GM12878 (cell line): ENCODE measurements at regions not wholly inside any gene's neighbourhood (a gene's known extent, or its start where the extent isn't known, plus 50 kb on each side); places are given as distances from the start of the nearest gene placed in this dataset.

Experiments
- ATAC-seq: fragments of 200-7000 bp; cut with Tn5 transposase; 3 replicates; pipeline ENCODE4 v1.9.1; 2020; ENCODE audit warnings: mild to moderate bottlenecking, moderate library complexity
- BruUV-seq: library from RNA; stranded (reverse); fragments of 400-500 nt; replicated peaks from 2 replicates; lab custom pipeline; 2021; lab: Mats Ljungman, UMichigan
- CTCF ChIA-PET: fragments of 300-600 bp; sonication (Branson Sonifier 250); formaldehyde crosslinking; extraction: SDS; loops from one replicate; lab custom pipeline; 2021; ENCODE audit warnings: inconsistent platforms; lab: Yijun Ruan, JAX
- POLR2A ChIA-PET: fragments of 350-600 bp; formaldehyde crosslinking; extraction: SDS; loops from one replicate; lab custom pipeline; 2021; ENCODE audit warnings: inconsistent platforms; lab: Charles Lee
- RAD21 ChIA-PET: fragments of 300-600 bp; sonication (Branson Sonifier 250); formaldehyde crosslinking; loops from one replicate; lab custom pipeline; 2023; ENCODE audit warnings: antibody characterized with exemption; ENCODE audit not compliant: unreplicated experiment; lab: Charles Lee
- SMC1A ChIA-PET: fragments of 300-600 bp; sonication (Branson Sonifier 250); formaldehyde crosslinking; loops from one replicate; lab custom pipeline; 2023; ENCODE audit not compliant: unreplicated experiment, uncharacterized antibody; lab: Charles Lee
- DNase-seq: peaks from one replicate; pipeline ENCODE4 v3.0.0-alpha.2; 2011; ENCODE audit warnings: low read depth, low spot score
- FAIRE-seq: peaks from 3 replicates; lab custom pipeline; 2011; peaks lifted over from hg19 to GRCh38; lab: Jason Lieb, UNC
- H2AFZ ChIP-seq: 2 replicates; pipeline ENCODE4 v1.6.0; 2011; ENCODE audit warnings: low read depth, low read length, control low read depth; ENCODE audit not compliant: control insufficient read depth
- H3K27ac ChIP-seq: 2 replicates; pipeline ENCODE4 v1.5.1; 2011; ENCODE audit warnings: control low read depth; ENCODE audit not compliant: control insufficient read depth, insufficient read depth
- H3K27me3 ChIP-seq, 2 experiments: replicated peaks in 1 of 2; 2 replicates each; pipeline versions ENCODE4 v1.6.0 to v1.6.1; 2011; ENCODE audit warnings: low read length in 1 of 2; ENCODE audit not compliant: control insufficient read depth in 2 of 2, insufficient read depth in 2 of 2
- H3K36me3 ChIP-seq, 2 experiments: 2 replicates each; pipeline ENCODE4 v1.5.1; 2011; ENCODE audit warnings: low read length in 1 of 2; ENCODE audit not compliant: control insufficient read depth in 2 of 2, insufficient read depth in 2 of 2
- H3K4me1 ChIP-seq: 2 replicates; pipeline ENCODE4 v1.6.1; 2011; ENCODE audit warnings: mild to moderate bottlenecking, low read length, moderate library complexity, mixed read lengths; ENCODE audit not compliant: control insufficient read depth, insufficient read depth
- H3K4me2 ChIP-seq: 2 replicates; pipeline ENCODE4 v1.6.0; 2011; ENCODE audit warnings: control low read depth; ENCODE audit not compliant: control insufficient read depth, insufficient read depth
- H3K4me3 ChIP-seq: fragments of 200-600 bp; sonication (generic); 2 replicates; pipeline ENCODE4 v1.5.1; 2016
- H3K79me2 ChIP-seq: 2 replicates; pipeline ENCODE4 v1.6.0; 2011; ENCODE audit warnings: low read length; ENCODE audit not compliant: control insufficient read depth, insufficient read depth
- H3K9ac ChIP-seq: 2 replicates; pipeline ENCODE4 v1.8.0; 2011; ENCODE audit warnings: low read length, control low read depth, mixed read lengths; ENCODE audit not compliant: control insufficient read depth, insufficient read depth
- H3K9me3 ChIP-seq: replicated peaks from 3 replicates; pipeline ENCODE4 v1.5.1; 2011; ENCODE audit warnings: mild to moderate bottlenecking, low read length; ENCODE audit not compliant: control insufficient read depth, insufficient read depth
- H4K20me1 ChIP-seq: 2 replicates; pipeline ENCODE4 v1.6.0; 2011; ENCODE audit not compliant: control insufficient read depth, insufficient read depth
- BACH1 ChIP-seq: fragments of 450-650 bp; IDR thresholded peaks from 2 replicates; pipeline ENCODE4 v1.6.1; 2017; ENCODE audit warnings: mild to moderate bottlenecking, borderline replicate concordance
- CREB1 ChIP-seq: IDR thresholded peaks from 2 replicates; pipeline ENCODE4 v1.6.1; 2012; ENCODE audit warnings: low read depth, mild to moderate bottlenecking, inconsistent platforms
- CTCF ChIP-seq, 3 experiments: IDR thresholded peaks in 2 of 3; conservative IDR thresholded peaks in 1 of 3; 2 replicates each; pipeline ENCODE4 v1.5.1; 2011; ENCODE audit warnings: low read depth in 3 of 3, low read length in 3 of 3, mild to moderate bottlenecking in 3 of 3, control low read depth in 2 of 3, moderate library complexity in 2 of 3, inconsistent platforms in 1 of 3, mixed read lengths in 1 of 3; ENCODE audit not compliant: control insufficient read depth in 2 of 3, insufficient read depth in 1 of 3; ENCODE audit errors: extremely low read depth in 1 of 3
- KLF5 ChIP-seq: fragments of 450-650 bp; IDR thresholded peaks from 2 replicates; pipeline ENCODE4 v1.6.1; 2014; ENCODE audit warnings: mild to moderate bottlenecking; ENCODE audit not compliant: partially characterized antibody
- MXI1 ChIP-seq: fragments of 150-350 bp; IDR thresholded peaks from 2 replicates; pipeline ENCODE4 v1.6.1; 2011; ENCODE audit warnings: low read depth, mild to moderate bottlenecking, inconsistent platforms, low read length, improper control_type of control experiment
- NR2F1 ChIP-seq: fragments of 450-650 bp; conservative IDR thresholded peaks from 2 replicates; pipeline ENCODE4 v1.6.1; 2017; ENCODE audit warnings: mild to moderate bottlenecking
- POLR2AphosphoS2 ChIP-seq: IDR thresholded peaks from 2 replicates; pipeline ENCODE4 v1.6.1; 2011; ENCODE audit warnings: low read depth, mild to moderate bottlenecking, low read length, improper control_type of control experiment, moderate library complexity
- SMAD1 ChIP-seq: fragments of 450-650 bp; IDR thresholded peaks from 2 replicates; pipeline ENCODE4 v1.6.1; 2018; ENCODE audit warnings: mild to moderate bottlenecking, low read depth; ENCODE audit not compliant: partially characterized antibody
- SUPT20H ChIP-seq: IDR thresholded peaks from 2 replicates; pipeline ENCODE4 v1.6.1; 2011; ENCODE audit warnings: low read depth, mild to moderate bottlenecking, low read length, moderate library complexity, borderline replicate concordance; ENCODE audit not compliant: control insufficient read depth
- WGBS: methylation state at CpG from one replicate; pipeline ENCODE4 v1.1.6; 2016; ENCODE audit warnings: low lambda C conversion rate; ENCODE audit not compliant: insufficient replicate concordance, insufficient coverage; ENCODE audit errors: missing lambda C conversion rate; 5-methylcytosine and 5-hydroxymethylcytosine counted together
- in situ Hi-C: fragments of 300-500 bp; cut with MboI; formaldehyde crosslinking; loops from 9 replicates; pipeline ENCODE4 v1.14.3; 2018; ENCODE audit warnings: mixed read lengths
- intact Hi-C: fragments of 100-400 bp; cut with micrococcal nuclease; formaldehyde crosslinking; loops from one replicate; pipeline ENCODE4 v1.14.2; 2022; ENCODE audit not compliant: unreplicated experiment
- TF ChIP-seq, protein P1 (sequence below): fragments of 450-650 bp; IDR thresholded peaks from 2 replicates; pipeline ENCODE4 v1.6.1; 2018; ENCODE audit warnings: mild to moderate bottlenecking, low read depth, moderate library complexity; ENCODE audit not compliant: partially characterized antibody
- TF ChIP-seq, protein P2 (sequence below): fragments of 450-650 bp; conservative IDR thresholded peaks from 2 replicates; pipeline ENCODE4 v1.6.1; 2017; ENCODE audit warnings: mild to moderate bottlenecking, moderate library complexity

DNA sequence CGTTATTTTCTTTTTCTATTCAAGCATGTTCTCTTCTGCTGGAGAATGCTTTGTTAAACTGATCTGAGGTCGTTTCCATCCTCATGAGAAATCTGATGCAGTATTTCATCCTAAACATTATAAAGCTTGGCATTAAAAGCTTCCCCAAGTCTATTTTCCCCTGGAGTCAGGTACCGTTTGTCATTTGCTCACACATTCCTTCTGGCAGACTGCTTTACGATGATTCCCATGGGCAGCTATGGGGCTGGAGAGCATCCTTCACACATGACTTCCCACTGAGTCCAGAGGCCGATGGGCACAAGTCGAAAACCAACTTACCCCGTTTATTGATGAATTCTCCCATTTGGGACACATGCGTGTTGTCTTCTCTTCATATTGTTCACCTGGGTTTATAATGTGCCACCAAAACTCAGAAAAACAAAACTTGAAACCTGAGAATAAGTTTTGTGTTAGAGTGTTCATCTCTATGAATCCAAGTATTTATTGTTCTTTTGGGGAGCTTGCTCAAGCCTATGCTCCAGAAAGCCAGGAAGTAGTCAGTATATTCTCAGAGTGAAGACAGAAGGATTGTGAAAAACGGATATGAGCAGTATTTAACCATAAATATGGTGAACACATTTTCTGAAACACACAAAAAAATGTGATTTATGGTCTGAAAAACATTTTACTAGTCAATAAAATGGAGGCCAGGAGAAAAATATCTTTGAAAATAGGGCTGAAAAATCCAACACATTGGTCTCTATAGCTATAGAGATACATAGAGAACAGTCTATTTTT lies 298.8 kb upstream of the NOCT start:
- no TSS peak for BruUV-seq
- RAD21 ChIA-PET: no interaction called here
- in situ Hi-C loops (no loop called here), intact Hi-C loops (no loop called here)
- FAIRE-seq: no peak
- no peak for ATAC-seq
- H3K4me3 ChIP-seq: no peak overlapping the region
- H4K20me1 ChIP-seq: no peaks in the 10 kb centered on the region
- H3K4me2 ChIP-seq: no peak overlapping the region
- TF ChIP-seq BACH1: no peak
- TF ChIP-seq, protein P1, sequence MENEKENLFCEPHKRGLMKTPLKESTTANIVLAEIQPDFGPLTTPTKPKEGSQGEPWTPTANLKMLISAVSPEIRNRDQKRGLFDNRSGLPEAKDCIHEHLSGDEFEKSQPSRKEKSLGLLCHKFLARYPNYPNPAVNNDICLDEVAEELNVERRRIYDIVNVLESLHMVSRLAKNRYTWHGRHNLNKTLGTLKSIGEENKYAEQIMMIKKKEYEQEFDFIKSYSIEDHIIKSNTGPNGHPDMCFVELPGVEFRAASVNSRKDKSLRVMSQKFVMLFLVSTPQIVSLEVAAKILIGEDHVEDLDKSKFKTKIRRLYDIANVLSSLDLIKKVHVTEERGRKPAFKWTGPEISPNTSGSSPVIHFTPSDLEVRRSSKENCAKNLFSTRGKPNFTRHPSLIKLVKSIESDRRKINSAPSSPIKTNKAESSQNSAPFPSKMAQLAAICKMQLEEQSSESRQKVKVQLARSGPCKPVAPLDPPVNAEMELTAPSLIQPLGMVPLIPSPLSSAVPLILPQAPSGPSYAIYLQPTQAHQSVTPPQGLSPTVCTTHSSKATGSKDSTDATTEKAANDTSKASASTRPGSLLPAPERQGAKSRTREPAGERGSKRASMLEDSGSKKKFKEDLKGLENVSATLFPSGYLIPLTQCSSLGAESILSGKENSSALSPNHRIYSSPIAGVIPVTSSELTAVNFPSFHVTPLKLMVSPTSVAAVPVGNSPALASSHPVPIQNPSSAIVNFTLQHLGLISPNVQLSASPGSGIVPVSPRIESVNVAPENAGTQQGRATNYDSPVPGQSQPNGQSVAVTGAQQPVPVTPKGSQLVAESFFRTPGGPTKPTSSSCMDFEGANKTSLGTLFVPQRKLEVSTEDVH: no peak
- TF ChIP-seq KLF5: no peak
- TF ChIP-seq MXI1: no peak
- TF ChIP-seq NR2F1: no peak
- TF ChIP-seq CTCF (IDR thresholded peaks at IDR 0.05 in 2 of 3, conservative IDR thresholded peaks at IDR 0.05 in 1 of 3; ENCODE audit: control insufficient read depth in 2 of 3, extremely low read depth in 1 of 3, insufficient read depth in 1 of 3, low read depth in 3 of 3, low read length in 3 of 3): no peak
- TF ChIP-seq POLR2AphosphoS2: no peak
- TF ChIP-seq, protein P2, sequence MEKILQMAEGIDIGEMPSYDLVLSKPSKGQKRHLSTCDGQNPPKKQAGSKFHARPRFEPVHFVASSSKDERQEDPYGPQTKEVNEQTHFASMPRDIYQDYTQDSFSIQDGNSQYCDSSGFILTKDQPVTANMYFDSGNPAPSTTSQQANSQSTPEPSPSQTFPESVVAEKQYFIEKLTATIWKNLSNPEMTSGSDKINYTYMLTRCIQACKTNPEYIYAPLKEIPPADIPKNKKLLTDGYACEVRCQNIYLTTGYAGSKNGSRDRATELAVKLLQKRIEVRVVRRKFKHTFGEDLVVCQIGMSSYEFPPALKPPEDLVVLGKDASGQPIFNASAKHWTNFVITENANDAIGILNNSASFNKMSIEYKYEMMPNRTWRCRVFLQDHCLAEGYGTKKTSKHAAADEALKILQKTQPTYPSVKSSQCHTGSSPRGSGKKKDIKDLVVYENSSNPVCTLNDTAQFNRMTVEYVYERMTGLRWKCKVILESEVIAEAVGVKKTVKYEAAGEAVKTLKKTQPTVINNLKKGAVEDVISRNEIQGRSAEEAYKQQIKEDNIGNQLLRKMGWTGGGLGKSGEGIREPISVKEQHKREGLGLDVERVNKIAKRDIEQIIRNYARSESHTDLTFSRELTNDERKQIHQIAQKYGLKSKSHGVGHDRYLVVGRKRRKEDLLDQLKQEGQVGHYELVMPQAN: no peak
- TF ChIP-seq SUPT20H: no peak
- no peak for TF ChIP-seq CREB1
- TF ChIP-seq SMAD1: no peak
- H3K79me2 ChIP-seq: no peaks in the 10 kb centered on the region
- no peaks in the 10 kb centered on the region; a peak in 2 of 4 replicates for H3K27me3 ChIP-seq
- no peak overlapping the region for H3K9ac ChIP-seq
- H3K36me3 ChIP-seq: no peaks in the 10 kb centered on the region
- CTCF ChIA-PET: no interaction called here
- H3K4me1 ChIP-seq: no peaks in the 10 kb centered on the region
- SMC1A ChIA-PET: no interaction called here
- POLR2A ChIA-PET: no interaction called here
- H3K9me3 ChIP-seq: no peaks in the 10 kb centered on the region
- H3K27ac ChIP-seq: no peak overlapping the region
- WGBS: 28% methylated on average over 9 of the region's 9 CpGs
- no peak for DNase-seq
- H2AFZ ChIP-seq: no peak overlapping the region
